ENCODE measurements at regions not wholly inside any gene's neighbourhood (a gene's known extent, or its start where the extent isn't known, plus 50 kb on each side); places are given as distances from the start of the nearest gene placed in this dataset.

DNA sequence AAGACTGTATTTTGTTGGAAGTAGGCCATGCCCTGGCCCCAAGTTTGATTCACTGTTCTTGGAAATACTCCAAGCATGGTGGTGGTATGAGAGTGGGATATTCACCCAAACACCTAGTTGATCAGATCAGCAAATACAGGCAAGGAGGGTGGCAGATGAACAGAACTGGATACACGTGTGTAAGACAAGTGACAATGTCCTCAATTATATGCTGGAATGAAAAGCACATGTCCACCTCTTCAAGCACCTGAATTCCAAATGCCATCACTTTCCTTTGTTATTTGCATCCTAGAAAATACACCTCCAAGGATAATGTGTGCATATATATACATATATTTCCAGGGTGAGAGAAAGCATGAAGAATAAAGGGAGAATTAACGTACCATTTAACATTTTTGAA, 131.8 kb upstream of the ZEB1 start:
- TF ChIP-seq, protein P1, sequence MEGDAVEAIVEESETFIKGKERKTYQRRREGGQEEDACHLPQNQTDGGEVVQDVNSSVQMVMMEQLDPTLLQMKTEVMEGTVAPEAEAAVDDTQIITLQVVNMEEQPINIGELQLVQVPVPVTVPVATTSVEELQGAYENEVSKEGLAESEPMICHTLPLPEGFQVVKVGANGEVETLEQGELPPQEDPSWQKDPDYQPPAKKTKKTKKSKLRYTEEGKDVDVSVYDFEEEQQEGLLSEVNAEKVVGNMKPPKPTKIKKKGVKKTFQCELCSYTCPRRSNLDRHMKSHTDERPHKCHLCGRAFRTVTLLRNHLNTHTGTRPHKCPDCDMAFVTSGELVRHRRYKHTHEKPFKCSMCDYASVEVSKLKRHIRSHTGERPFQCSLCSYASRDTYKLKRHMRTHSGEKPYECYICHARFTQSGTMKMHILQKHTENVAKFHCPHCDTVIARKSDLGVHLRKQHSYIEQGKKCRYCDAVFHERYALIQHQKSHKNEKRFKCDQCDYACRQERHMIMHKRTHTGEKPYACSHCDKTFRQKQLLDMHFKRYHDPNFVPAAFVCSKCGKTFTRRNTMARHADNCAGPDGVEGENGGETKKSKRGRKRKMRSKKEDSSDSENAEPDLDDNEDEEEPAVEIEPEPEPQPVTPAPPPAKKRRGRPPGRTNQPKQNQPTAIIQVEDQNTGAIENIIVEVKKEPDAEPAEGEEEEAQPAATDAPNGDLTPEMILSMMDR (IDR thresholded peaks at IDR 0.05): no peak
- TF ChIP-seq POLR2A (IDR thresholded peaks at IDR 0.05) (no peak), POLR2AphosphoS5 (IDR thresholded peaks at IDR 0.05) (no peak)
